22Rv1 (cell line): ENCODE measurements at regions not wholly inside any gene's neighbourhood (a gene's known extent, or its start where the extent isn't known, plus 50 kb on each side); places are given as distances from the start of the nearest gene placed in this dataset.

Experiments
- ZFX ChIP-seq: fragments of 450-650 bp; IDR thresholded peaks from 2 replicates; pipeline ENCODE4 v1.6.1; 2017; ENCODE audit warnings: antibody characterized with exemption, borderline replicate concordance
- TF ChIP-seq, protein P1 (sequence below): fragments of 450-650 bp; IDR thresholded peaks from 2 replicates; pipeline ENCODE4 v1.5.1; 2017; ENCODE audit warnings: mild to moderate bottlenecking

DNA sequence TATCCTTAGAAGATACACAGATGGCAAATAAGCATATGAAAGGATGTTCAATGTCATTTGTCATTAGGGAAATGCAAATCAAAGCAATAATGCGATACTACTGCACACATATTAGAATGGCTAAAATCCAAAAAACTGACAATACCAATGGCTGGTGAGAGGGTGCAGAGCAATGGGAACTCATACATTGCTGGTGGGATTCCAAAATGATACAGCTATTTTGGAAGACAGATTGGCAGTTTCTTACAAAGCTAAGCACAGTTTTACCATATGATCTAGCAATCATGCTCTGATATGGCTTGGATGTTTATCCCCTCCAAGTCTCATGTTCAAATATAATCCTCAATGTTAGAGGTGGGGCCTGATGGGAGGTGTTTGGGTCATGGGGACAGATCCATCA lies 122.6 kb downstream of the KCTD15 start:
- TF ChIP-seq, protein P1, sequence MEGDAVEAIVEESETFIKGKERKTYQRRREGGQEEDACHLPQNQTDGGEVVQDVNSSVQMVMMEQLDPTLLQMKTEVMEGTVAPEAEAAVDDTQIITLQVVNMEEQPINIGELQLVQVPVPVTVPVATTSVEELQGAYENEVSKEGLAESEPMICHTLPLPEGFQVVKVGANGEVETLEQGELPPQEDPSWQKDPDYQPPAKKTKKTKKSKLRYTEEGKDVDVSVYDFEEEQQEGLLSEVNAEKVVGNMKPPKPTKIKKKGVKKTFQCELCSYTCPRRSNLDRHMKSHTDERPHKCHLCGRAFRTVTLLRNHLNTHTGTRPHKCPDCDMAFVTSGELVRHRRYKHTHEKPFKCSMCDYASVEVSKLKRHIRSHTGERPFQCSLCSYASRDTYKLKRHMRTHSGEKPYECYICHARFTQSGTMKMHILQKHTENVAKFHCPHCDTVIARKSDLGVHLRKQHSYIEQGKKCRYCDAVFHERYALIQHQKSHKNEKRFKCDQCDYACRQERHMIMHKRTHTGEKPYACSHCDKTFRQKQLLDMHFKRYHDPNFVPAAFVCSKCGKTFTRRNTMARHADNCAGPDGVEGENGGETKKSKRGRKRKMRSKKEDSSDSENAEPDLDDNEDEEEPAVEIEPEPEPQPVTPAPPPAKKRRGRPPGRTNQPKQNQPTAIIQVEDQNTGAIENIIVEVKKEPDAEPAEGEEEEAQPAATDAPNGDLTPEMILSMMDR = no peak
- no peak for TF ChIP-seq ZFX
